SK-N-SH (cell line): ENCODE measurements at regions not wholly inside any gene's neighbourhood (a gene's known extent, or its start where the extent isn't known, plus 50 kb on each side); places are given as distances from the start of the nearest gene placed in this dataset.

Experiments
- CTCF ChIA-PET: fragments of 300-600, 350-600 bp; formaldehyde crosslinking; extraction: SDS; loops from one replicate; lab custom pipeline; 2021; lab: Yijun Ruan, JAX
- POLR2A ChIA-PET: fragments of 350-600 bp; sonication (Branson Sonifier 250); formaldehyde crosslinking; extraction: SDS; loops from one replicate; lab custom pipeline; 2020; ENCODE audit warnings: antibody characterized with exemption, inconsistent platforms; lab: Yijun Ruan, JAX
- DNase-seq: peaks from one replicate; pipeline ENCODE4 v3.0.0; 2012
- H2AFZ ChIP-seq: fragments of 200-600 bp; sonication (generic); 2 replicates; pipeline ENCODE4 v1.8.1; 2016; ENCODE audit warnings: antibody characterized with exemption, mild to moderate bottlenecking, low read depth
- H3F3A ChIP-seq: fragments of 200-600 bp; sonication (generic); replicated peaks from 2 replicates; pipeline ENCODE3; 2016; ENCODE audit warnings: antibody characterized with exemption, mild to moderate bottlenecking; ENCODE audit not compliant: insufficient read depth
- H3K27ac ChIP-seq, 2 experiments: fragments of 200-500 bp in 1 of 2; fragments of 200-600 bp in 1 of 2; sonication (Bioruptor generic) in 1 of 2; sonication (generic), shearing (Covaris generic) in 1 of 2; 2 replicates each; pipeline versions ENCODE4 v1.5.1 to v1.6.1; 2014 to 2016; ENCODE audit warnings: low read depth in 2 of 2, inconsistent platforms in 1 of 2, low read length in 1 of 2, mild to moderate bottlenecking in 1 of 2, mixed read lengths in 1 of 2
- H3K27me3 ChIP-seq: fragments of 200-600 bp; sonication (generic), shearing (Covaris generic); 2 replicates; pipeline ENCODE4 v1.6.1; 2016; ENCODE audit warnings: mixed run types; ENCODE audit not compliant: insufficient read depth
- H3K36me3 ChIP-seq, 2 experiments: fragments of 200-500 bp in 1 of 2; fragments of 200-600 bp in 1 of 2; sonication (Bioruptor generic) in 1 of 2; sonication (generic) in 1 of 2; replicated peaks in 1 of 2; 2 replicates each; pipeline versions ENCODE3 to v1.5.1; 2014 to 2016; ENCODE audit warnings: low read length in 1 of 2, mild to moderate bottlenecking in 1 of 2; ENCODE audit not compliant: insufficient read depth in 2 of 2, control insufficient read depth in 1 of 2
- H3K4me1 ChIP-seq, 2 experiments: fragments of 200-500 bp in 1 of 2; fragments of 200-600 bp in 1 of 2; sonication (Bioruptor generic) in 1 of 2; sonication (generic), shearing (Covaris generic) in 1 of 2; 2 replicates each; pipeline versions ENCODE4 v1.5.1 to v1.6.1; 2014 to 2016; ENCODE audit warnings: low read depth in 1 of 2, low read length in 1 of 2, mixed run types in 1 of 2; ENCODE audit not compliant: insufficient read depth in 2 of 2, control insufficient read depth in 1 of 2
- H3K4me2 ChIP-seq: fragments of 200-600 bp; sonication (generic), shearing (Covaris generic); 2 replicates; pipeline ENCODE4 v1.6.1; 2017; ENCODE audit warnings: mixed run types
- H3K4me3 ChIP-seq, 2 experiments: fragments of 200-500 bp in 1 of 2; fragments of 200-600 bp in 1 of 2; sonication (Bioruptor generic) in 1 of 2; sonication (generic), shearing (Covaris generic) in 1 of 2; 2 replicates each; pipeline versions ENCODE4 v1.5.1 to v1.8.1; 2014 to 2016; ENCODE audit warnings: low read depth in 2 of 2, inconsistent platforms in 1 of 2, low read length in 1 of 2, mild to moderate bottlenecking in 1 of 2, mixed read lengths in 1 of 2, moderate library complexity in 1 of 2
- H3K79me2 ChIP-seq: fragments of 200-600 bp; sonication (generic); 2 replicates; pipeline ENCODE4 v1.8.1; 2017; ENCODE audit warnings: mild to moderate bottlenecking; ENCODE audit not compliant: insufficient read depth
- H3K9ac ChIP-seq: fragments of 200-600 bp; sonication (generic); 2 replicates; pipeline ENCODE4 v1.6.1; 2017; ENCODE audit warnings: mixed run types
- H3K9me2 ChIP-seq: fragments of 200-600 bp; sonication (generic); 2 replicates; pipeline ENCODE4 v1.6.1; 2017; ENCODE audit warnings: mixed run types
- H3K9me3 ChIP-seq: fragments of 200-600 bp; sonication (generic); 2 replicates; pipeline ENCODE4 v1.6.1; 2017; ENCODE audit warnings: mixed run types, mild to moderate bottlenecking, moderate library complexity
- H4K20me1 ChIP-seq: fragments of 200-600 bp; sonication (generic); 2 replicates; pipeline ENCODE4 v1.6.1; 2017; ENCODE audit warnings: mild to moderate bottlenecking, mixed run types; ENCODE audit not compliant: insufficient read depth
- CHD2 ChIP-seq: fragments of 150-350 bp; IDR thresholded peaks from 2 replicates; pipeline ENCODE4 v1.6.1; 2018; ENCODE audit warnings: low read length; ENCODE audit not compliant: partially characterized antibody
- EP300 ChIP-seq, 2 experiments: IDR thresholded peaks; 2 replicates each; pipeline versions ENCODE4 v1.4.0 to v1.6.1; 2012; ENCODE audit warnings: borderline replicate concordance in 1 of 2, low read depth in 1 of 2, low read length in 1 of 2
- FOSL2 ChIP-seq: IDR thresholded peaks from 2 replicates; pipeline ENCODE4 v1.4.0; 2012; ENCODE audit warnings: low read depth, mild to moderate bottlenecking, moderate library complexity, borderline replicate concordance
- FOXJ3 ChIP-seq: sonication (generic); formaldehyde crosslinking; IDR thresholded peaks from 2 replicates; pipeline ENCODE4 v1.5.1; 2020; ENCODE audit warnings: mild to moderate bottlenecking, missing genetic modification reagents
- GATA2 ChIP-seq: sonication (generic); formaldehyde crosslinking; IDR thresholded peaks from 2 replicates; pipeline ENCODE4 v1.5.0; 2020; ENCODE audit warnings: mild to moderate bottlenecking, missing genetic modification reagents
- IRF3 ChIP-seq: fragments of 150-350 bp; IDR thresholded peaks from 2 replicates; pipeline ENCODE4 v1.6.1; 2016; ENCODE audit warnings: mild to moderate bottlenecking, low read depth, low read length
- JUND ChIP-seq: IDR thresholded peaks from 2 replicates; pipeline ENCODE4 v1.4.0; 2012
- MAX ChIP-seq: IDR thresholded peaks from 2 replicates; pipeline ENCODE4 v1.4.0; 2012; ENCODE audit warnings: low read depth
- MEF2A ChIP-seq: IDR thresholded peaks from 2 replicates; pipeline ENCODE4 v1.4.0; 2012; ENCODE audit warnings: low read depth, borderline replicate concordance
- MXI1 ChIP-seq: IDR thresholded peaks from 2 replicates; pipeline ENCODE4 v1.6.1; 2012; ENCODE audit warnings: mild to moderate bottlenecking, low read depth, low read length, improper control_type of control experiment
- NFIC ChIP-seq: IDR thresholded peaks from 2 replicates; pipeline ENCODE4 v1.4.0; 2012; ENCODE audit warnings: borderline replicate concordance
- POLR2AphosphoS5 ChIP-seq: IDR thresholded peaks from 2 replicates; pipeline ENCODE4 v1.6.1; 2012; ENCODE audit warnings: low read depth, low read length
- RCOR1 ChIP-seq: fragments of 150-350 bp; IDR thresholded peaks from 2 replicates; pipeline ENCODE4 v1.6.1; 2017; ENCODE audit warnings: antibody characterized with exemption, low read length
- REST ChIP-seq: IDR thresholded peaks from 2 replicates; pipeline ENCODE4 v1.6.1; 2012; ENCODE audit warnings: mild to moderate bottlenecking, low read depth, low read length, moderate library complexity
- RFX5 ChIP-seq: IDR thresholded peaks from 2 replicates; pipeline ENCODE4 v1.6.1; 2012; ENCODE audit warnings: mild to moderate bottlenecking, improper control_type of control experiment, low read length
- SMC3 ChIP-seq: IDR thresholded peaks from 2 replicates; pipeline ENCODE4 v1.6.1; 2012; ENCODE audit warnings: low read depth, low read length, improper control_type of control experiment
- TAF1 ChIP-seq: IDR thresholded peaks from 2 replicates; pipeline ENCODE4 v1.6.1; 2012; ENCODE audit warnings: low read depth, mild to moderate bottlenecking, low read length, moderate library complexity, borderline replicate concordance
- TCF12 ChIP-seq: IDR thresholded peaks from 2 replicates; pipeline ENCODE4 v1.4.0; 2012
- TEAD4 ChIP-seq: IDR thresholded peaks from 2 replicates; pipeline ENCODE4 v1.4.0; 2012; ENCODE audit warnings: mild to moderate bottlenecking, borderline replicate concordance; ENCODE audit not compliant: insufficient read depth
- YY1 ChIP-seq: IDR thresholded peaks from 2 replicates; pipeline ENCODE4 v1.4.0; 2012; ENCODE audit warnings: low read depth, mild to moderate bottlenecking
- WGBS: methylation state at CpG from one replicate; pipeline ENCODE4 v1.1.6; 2017; ENCODE audit warnings: low lambda C conversion rate; 5-methylcytosine and 5-hydroxymethylcytosine counted together

- Histone ChIP-seq H3K4me2 (no peak overlapping the region), H3K9me3 (no peaks in the 10 kb centered on the region), H3K9me2 (no peaks in the 10 kb centered on the region), H3K4me3 (no peak overlapping the region), H3K36me3 (no peaks in the 10 kb centered on the region), H3K27me3 (no peaks in the 10 kb centered on the region), H3K4me1 (no peaks in the 10 kb centered on the region), H3K79me2 (no peaks in the 10 kb centered on the region), H3K27ac (no peak overlapping the region), H3K9ac (no peak overlapping the region), H4K20me1 (no peaks in the 10 kb centered on the region), H3F3A (no peaks in the 10 kb centered on the region), H2AFZ (no peak overlapping the region)
- ChIA-PET CTCF (interaction anchor here (0.8 kb wide), 2 partner anchors 9 to 12 kb away, joined by 3 read pairs; no protein-coding TSS in a partner anchor), POLR2A (no interaction called here)
- TF ChIP-seq MEF2A (no peak), REST (no peak), MXI1 (no peak), FOXJ3 (no peak), TAF1 (no peak), YY1 (no peak), TCF12 (no peak), MAX (no peak), CHD2 (no peak), TEAD4 (no peak), RCOR1 (no peak), GATA2 (CRISPR knock-in tag) (no peak), NFIC (no peak), JUND (no peak), IRF3 (no peak), RFX5 (no peak), EP300 (IDR thresholded peaks at IDR 0.05; ENCODE audit: borderline replicate concordance in 1 of 2, low read depth in 1 of 2, low read length in 1 of 2) (no peak), SMC3 (no peak), FOSL2 (no peak), POLR2AphosphoS5 (no peak)
- WGBS, result 7% methylated on average over 2 of the region's 2 CpGs
- DNase-seq, result no peak
Measured at GRCh38 chr20:22060610-22061009, 355.1 kb downstream of the PAX1 start.
